Skeletal muscle tissue (tissue), 3 donors: ENCODE measurements at regions not wholly inside any gene's neighbourhood (a gene's known extent, or its start where the extent isn't known, plus 50 kb on each side); places are given as distances from the start of the nearest gene placed in this dataset.

ENCODE experiments used
- H3K27ac ChIP-seq: one replicate; pipeline ENCODE4 v1.7.0; 2013; ENCODE audit warnings: mild to moderate bottlenecking, low read depth, low read length, inconsistent platforms
- H3K27me3 ChIP-seq, 3 donors: one replicate each; pipeline ENCODE4 v1.7.0; 2013; ENCODE audit warnings: low read length in 3 of 3; ENCODE audit not compliant: control insufficient read depth in 3 of 3, insufficient read depth in 3 of 3
- H3K36me3 ChIP-seq, 3 donors: one replicate each; pipeline ENCODE4 v1.7.0; 2013; ENCODE audit warnings: low read length in 3 of 3; ENCODE audit not compliant: control insufficient read depth in 3 of 3, insufficient read depth in 3 of 3
- H3K4me1 ChIP-seq, 3 donors: one replicate each; pipeline ENCODE4 v1.7.0; 2013; ENCODE audit warnings: low read length in 3 of 3, mild to moderate bottlenecking in 3 of 3; ENCODE audit not compliant: control insufficient read depth in 3 of 3, insufficient read depth in 3 of 3
- H3K4me3 ChIP-seq, 3 donors: one replicate each; pipeline ENCODE4 v1.7.0; 2013; ENCODE audit warnings: low read length in 3 of 3
- H3K9ac ChIP-seq, 3 donors: one replicate each; pipeline ENCODE4 v1.7.0; 2013; ENCODE audit warnings: low read length in 3 of 3, mild to moderate bottlenecking in 3 of 3, moderate library complexity in 2 of 3, low read depth in 1 of 3
- H3K9me3 ChIP-seq, 3 donors: one replicate each; pipeline ENCODE4 v1.7.0; 2013; ENCODE audit warnings: low read length in 3 of 3; ENCODE audit not compliant: control insufficient read depth in 3 of 3
- donor health status: Osteomylitis.

GRCh38 chr12:92089559-92089958, 56.1 kb downstream of the BTG1 start:
- Histone ChIP-seq H3K4me1 (no peaks in the 10 kb centered on the region), H3K27me3 (no peaks in the 10 kb centered on the region), H3K9ac (no peak overlapping the region), H3K36me3 (no peaks in the 10 kb centered on the region), H3K9me3 (no peaks in the 10 kb centered on the region), H3K27ac (no peak overlapping the region), H3K4me3 (no peak overlapping the region)

- H3K9ac ChIP-seq: no peak overlapping the region
- no peak overlapping the region for H3K4me3 ChIP-seq
- no peak overlapping the region for H3K27ac ChIP-seq
- H3K4me1 ChIP-seq: no peaks in the 10 kb centered on the region
- H3K27me3 ChIP-seq: no peaks in the 10 kb centered on the region
- no peaks in the 10 kb centered on the region for H3K9me3 ChIP-seq
- H3K36me3 ChIP-seq: no peaks in the 10 kb centered on the region
Measured at GRCh38 chr12:92088805-92089204, 56.8 kb downstream of the BTG1 start.

- H3K9ac ChIP-seq: no peak overlapping the region
Measured at GRCh38 chr12:92085736-92086040, 60.0 kb downstream of the BTG1 start.

GRCh38 chr12:92085040-92085735, 60.5 kb downstream of the BTG1 start:
- Histone ChIP-seq H3K4me1 (no peaks in the 10 kb centered on the region), H3K27me3 (no peaks in the 10 kb centered on the region), H3K9ac (no peak overlapping the region), H3K36me3 (no peaks in the 10 kb centered on the region), H3K27ac (no peak overlapping the region), H3K4me3 (no peak overlapping the region), H3K9me3 (no peaks in the 10 kb centered on the region)

More at GRCh38 chr12:92085736-92086040, 60.0 kb downstream of the BTG1 start:
- Histone ChIP-seq H3K27me3 (no peaks in the 10 kb centered on the region), H3K9me3 (no peaks in the 10 kb centered on the region), H3K27ac (no peak overlapping the region), H3K4me1 (no peaks in the 10 kb centered on the region), H3K36me3 (no peaks in the 10 kb centered on the region), H3K4me3 (no peak overlapping the region)

- no peak overlapping the region for H3K9ac ChIP-seq
- H3K4me3 ChIP-seq: no peak overlapping the region
- H3K27ac ChIP-seq: no peak overlapping the region
- H3K36me3 ChIP-seq: no peaks in the 10 kb centered on the region
- H3K4me1 ChIP-seq: peaks cover 0 to 5% (median 0%) of the 10 kb centered on the region in 3 donors
- no peaks in the 10 kb centered on the region for H3K27me3 ChIP-seq
- no peaks in the 10 kb centered on the region for H3K9me3 ChIP-seq
Measured at GRCh38 chr12:92080911-92081285, 64.7 kb downstream of the BTG1 start.

GRCh38 chr12:92079054-92079385, 66.6 kb downstream of the BTG1 start:
- H3K36me3 ChIP-seq: no peaks in the 10 kb centered on the region
- no peak overlapping the region for H3K27ac ChIP-seq
- no peaks in the 10 kb centered on the region for H3K9me3 ChIP-seq
- peaks cover 0 to 5% (median 0%) of the 10 kb centered on the region in 3 donors for H3K4me1 ChIP-seq
- H3K27me3 ChIP-seq: no peaks in the 10 kb centered on the region
- H3K9ac ChIP-seq: no peak overlapping the region
- no peak overlapping the region for H3K4me3 ChIP-seq

GRCh38 chr12:92078167-92079053, 67.2 kb downstream of the BTG1 start:
- Histone ChIP-seq H3K4me3 (no peak overlapping the region), H3K36me3 (no peaks in the 10 kb centered on the region), H3K9ac (no peak overlapping the region), H3K9me3 (no peaks in the 10 kb centered on the region), H3K27me3 (no peaks in the 10 kb centered on the region), H3K4me1 (peaks cover 0 to 5% (median 0%) of the 10 kb centered on the region in 3 donors), H3K27ac (no peak overlapping the region)

GRCh38 chr12:92077530-92077929, 68.1 kb downstream of the BTG1 start:
- no peaks in the 10 kb centered on the region for H3K36me3 ChIP-seq
- H3K27ac ChIP-seq: no peak overlapping the region
- H3K27me3 ChIP-seq: no peaks in the 10 kb centered on the region
- no peak overlapping the region for H3K9ac ChIP-seq
- H3K4me3 ChIP-seq: no peak overlapping the region
- H3K4me1 ChIP-seq: peaks cover 0 to 5% (median 0%) of the 10 kb centered on the region in 3 donors
- H3K9me3 ChIP-seq: no peaks in the 10 kb centered on the region

- H3K27ac ChIP-seq: no peak overlapping the region
- peaks cover 0 to 5% (median 0%) of the 10 kb centered on the region in 3 donors for H3K4me1 ChIP-seq
- no peak overlapping the region for H3K4me3 ChIP-seq
- no peaks in the 10 kb centered on the region for H3K27me3 ChIP-seq
- H3K9me3 ChIP-seq: no peaks in the 10 kb centered on the region
- no peaks in the 10 kb centered on the region for H3K36me3 ChIP-seq
- no peak overlapping the region for H3K9ac ChIP-seq
Measured at GRCh38 chr12:92076101-92076500, 69.5 kb downstream of the BTG1 start.

GRCh38 chr12:92075425-92075914, 70.2 kb downstream of the BTG1 start:
- peaks cover 0 to 5% (median 0%) of the 10 kb centered on the region in 3 donors for H3K4me1 ChIP-seq
- no peaks in the 10 kb centered on the region for H3K36me3 ChIP-seq
- H3K9ac ChIP-seq: no peak overlapping the region
- no peaks in the 10 kb centered on the region for H3K27me3 ChIP-seq
- no peak overlapping the region for H3K4me3 ChIP-seq
- H3K9me3 ChIP-seq: no peaks in the 10 kb centered on the region
- H3K27ac ChIP-seq: no peak overlapping the region
